K562 (cell line): ENCODE measurements at regions not wholly inside any gene's neighbourhood (a gene's known extent, or its start where the extent isn't known, plus 50 kb on each side); places are given as distances from the start of the nearest gene placed in this dataset.

Source experiments
- BRCA1 ChIP-seq, 2 experiments: fragments of 450-650 bp in 1 of 2; sonication (generic) in 1 of 2; formaldehyde crosslinking in 1 of 2; IDR thresholded peaks; 2 replicates each; pipeline versions ENCODE4 v1.5.0 to v1.6.1; 2017 to 2020; ENCODE audit warnings: mild to moderate bottlenecking in 1 of 2, missing genetic modification reagents in 1 of 2
- CBFB ChIP-seq: sonication (generic); formaldehyde crosslinking; IDR thresholded peaks from 2 replicates; pipeline ENCODE4 v1.4.0; 2020; ENCODE audit warnings: mild to moderate bottlenecking, missing genetic modification reagents
- ETV1 ChIP-seq: fragments of 450-650 bp; conservative IDR thresholded peaks from 2 replicates; pipeline ENCODE4 v1.6.1; 2016; ENCODE audit warnings: missing genetic modification characterization, control low read depth, low read depth, missing compliant biosample characterization
- ETV6 ChIP-seq, 3 experiments: fragments of 150-350 bp in 1 of 3; sonication (generic) in 1 of 3; formaldehyde crosslinking in 1 of 3; IDR thresholded peaks; 2 replicates each; pipeline versions ENCODE4 v1.6.1 to v1.8.0; 2014 to 2022; ENCODE audit warnings: borderline replicate concordance in 2 of 3, low read depth in 2 of 3, antibody characterized with exemption in 1 of 3, low read length in 1 of 3, mild to moderate bottlenecking in 1 of 3, missing genetic modification reagents in 1 of 3
- MIER1 ChIP-seq: fragments of 450-650 bp; IDR thresholded peaks from 2 replicates; pipeline ENCODE4 v1.6.1; 2016; ENCODE audit warnings: antibody characterized with exemption, mild to moderate bottlenecking, low read depth
- PHB2 ChIP-seq: fragments of 450-650 bp; IDR thresholded peaks from 2 replicates; pipeline ENCODE4 v1.6.1; 2017; ENCODE audit warnings: low read depth
- RBFOX2 ChIP-seq: fragments of 200-400 bp; formaldehyde crosslinking; IDR thresholded peaks from 2 replicates; pipeline ENCODE4 v1.6.1; 2017; ENCODE audit warnings: low read depth, mild to moderate bottlenecking, low read length, moderate library complexity
- RBM25 ChIP-seq: fragments of 200-400 bp; formaldehyde crosslinking; IDR thresholded peaks from 2 replicates; pipeline ENCODE4 v1.6.1; 2018; ENCODE audit warnings: low read length, low read depth, moderate library complexity; ENCODE audit not compliant: severe bottlenecking
- RHOXF2B ChIP-seq: fragments of 250-450 bp; sonication (Bioruptor Pico); conservative IDR thresholded peaks from 2 replicates; pipeline ENCODE4 v1.5.1; 2021
- SMARCA5 ChIP-seq: fragments of 450-650 bp; IDR thresholded peaks from 2 replicates; pipeline ENCODE4 v1.6.1; 2016
- TF ChIP-seq, protein P1 (sequence below), 3 experiments: IDR thresholded peaks in 2 of 3; conservative IDR thresholded peaks in 1 of 3; 2 replicates each; pipeline ENCODE4 v1.5.1; 2011 to 2012; ENCODE audit warnings: low read length in 3 of 3, mild to moderate bottlenecking in 3 of 3, control low read depth in 2 of 3, improper control_type of control experiment in 1 of 3, inconsistent platforms in 1 of 3, low read depth in 1 of 3, mixed read lengths in 1 of 3, moderate library complexity in 1 of 3; ENCODE audit not compliant: insufficient read depth in 2 of 3
- TF ChIP-seq, protein P2 (sequence below), 2 experiments: IDR thresholded peaks; 2 replicates each; pipeline ENCODE4 v1.6.1; 2012; ENCODE audit warnings: improper control_type of control experiment in 2 of 2, low read depth in 2 of 2, low read length in 2 of 2, borderline replicate concordance in 1 of 2

DNA sequence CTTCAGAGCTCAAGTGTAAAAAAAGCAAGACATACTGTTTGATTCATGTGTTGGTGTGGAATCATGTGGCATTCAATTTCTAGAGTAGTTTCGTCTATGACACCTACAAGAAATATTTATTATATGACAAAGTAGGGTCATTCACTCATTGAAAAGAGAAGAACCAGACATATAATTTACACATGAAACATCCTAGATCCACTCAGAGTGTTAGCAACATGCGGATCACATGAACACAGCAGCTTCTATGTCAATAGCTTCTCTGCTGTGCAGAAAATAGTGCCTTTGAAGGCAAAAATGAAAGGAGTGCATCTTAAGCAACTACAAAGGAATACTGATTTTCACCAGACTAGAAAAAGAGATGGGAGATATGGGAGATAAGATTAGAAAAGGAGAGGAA, 569.8 kb downstream of the RPS29 start:
- TF ChIP-seq PHB2 (no peak), CBFB (CRISPR knock-in tag) (no peak), SMARCA5 (no peak), BRCA1 (IDR thresholded peaks at IDR 0.05) (no peak), BRCA1 (CRISPR knock-in tag; IDR thresholded peaks at IDR 0.05) (no peak), RBFOX2 (no peak), ETV1 (tag) (no peak), ETV6 (IDR thresholded peaks at IDR 0.05; ENCODE audit: borderline replicate concordance in 1 of 2, low read depth in 2 of 2, low read length in 1 of 2) (no peak), ETV6 (CRISPR knock-in tag; IDR thresholded peaks at IDR 0.05; ENCODE audit: borderline replicate concordance) (no peak), RBM25 (no peak), RHOXF2B (CRISPR knock-in tag) (no peak), MIER1 (no peak)
- TF ChIP-seq, protein P1, sequence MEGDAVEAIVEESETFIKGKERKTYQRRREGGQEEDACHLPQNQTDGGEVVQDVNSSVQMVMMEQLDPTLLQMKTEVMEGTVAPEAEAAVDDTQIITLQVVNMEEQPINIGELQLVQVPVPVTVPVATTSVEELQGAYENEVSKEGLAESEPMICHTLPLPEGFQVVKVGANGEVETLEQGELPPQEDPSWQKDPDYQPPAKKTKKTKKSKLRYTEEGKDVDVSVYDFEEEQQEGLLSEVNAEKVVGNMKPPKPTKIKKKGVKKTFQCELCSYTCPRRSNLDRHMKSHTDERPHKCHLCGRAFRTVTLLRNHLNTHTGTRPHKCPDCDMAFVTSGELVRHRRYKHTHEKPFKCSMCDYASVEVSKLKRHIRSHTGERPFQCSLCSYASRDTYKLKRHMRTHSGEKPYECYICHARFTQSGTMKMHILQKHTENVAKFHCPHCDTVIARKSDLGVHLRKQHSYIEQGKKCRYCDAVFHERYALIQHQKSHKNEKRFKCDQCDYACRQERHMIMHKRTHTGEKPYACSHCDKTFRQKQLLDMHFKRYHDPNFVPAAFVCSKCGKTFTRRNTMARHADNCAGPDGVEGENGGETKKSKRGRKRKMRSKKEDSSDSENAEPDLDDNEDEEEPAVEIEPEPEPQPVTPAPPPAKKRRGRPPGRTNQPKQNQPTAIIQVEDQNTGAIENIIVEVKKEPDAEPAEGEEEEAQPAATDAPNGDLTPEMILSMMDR (IDR thresholded peaks at IDR 0.05 in 2 of 3, conservative IDR thresholded peaks at IDR 0.05 in 1 of 3; ENCODE audit: insufficient read depth in 2 of 3, low read depth in 1 of 3, low read length in 3 of 3), result no peak
- TF ChIP-seq, protein P2, sequence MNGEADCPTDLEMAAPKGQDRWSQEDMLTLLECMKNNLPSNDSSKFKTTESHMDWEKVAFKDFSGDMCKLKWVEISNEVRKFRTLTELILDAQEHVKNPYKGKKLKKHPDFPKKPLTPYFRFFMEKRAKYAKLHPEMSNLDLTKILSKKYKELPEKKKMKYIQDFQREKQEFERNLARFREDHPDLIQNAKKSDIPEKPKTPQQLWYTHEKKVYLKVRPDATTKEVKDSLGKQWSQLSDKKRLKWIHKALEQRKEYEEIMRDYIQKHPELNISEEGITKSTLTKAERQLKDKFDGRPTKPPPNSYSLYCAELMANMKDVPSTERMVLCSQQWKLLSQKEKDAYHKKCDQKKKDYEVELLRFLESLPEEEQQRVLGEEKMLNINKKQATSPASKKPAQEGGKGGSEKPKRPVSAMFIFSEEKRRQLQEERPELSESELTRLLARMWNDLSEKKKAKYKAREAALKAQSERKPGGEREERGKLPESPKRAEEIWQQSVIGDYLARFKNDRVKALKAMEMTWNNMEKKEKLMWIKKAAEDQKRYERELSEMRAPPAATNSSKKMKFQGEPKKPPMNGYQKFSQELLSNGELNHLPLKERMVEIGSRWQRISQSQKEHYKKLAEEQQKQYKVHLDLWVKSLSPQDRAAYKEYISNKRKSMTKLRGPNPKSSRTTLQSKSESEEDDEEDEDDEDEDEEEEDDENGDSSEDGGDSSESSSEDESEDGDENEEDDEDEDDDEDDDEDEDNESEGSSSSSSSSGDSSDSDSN (IDR thresholded peaks at IDR 0.05; ENCODE audit: borderline replicate concordance in 1 of 2, low read depth in 2 of 2, low read length in 2 of 2), result no peak
